Gastrocnemius medialis (tissue), 4 donors: ENCODE measurements at regions not wholly inside any gene's neighbourhood (a gene's known extent, or its start where the extent isn't known, plus 50 kb on each side); places are given as distances from the start of the nearest gene placed in this dataset.

ENCODE experiments used
- ATAC-seq, 2 donors: fragments of 150-250 bp; one replicate each; pipeline ENCODE4 v1.9.1; 2016
- DNase-seq, 2 donors: peaks; one replicate each; pipeline ENCODE4 v3.0.0-alpha.2; 2019
- H3K27ac ChIP-seq, 4 donors: fragments of 200-600 bp; sonication (generic); 1 replicate in 1 of 4; 2 replicates in 3 of 4; pipeline ENCODE4 v1.5.1; 2016 to 2018; ENCODE audit warnings: mild to moderate bottlenecking in 2 of 4, moderate library complexity in 1 of 4
- H3K27me3 ChIP-seq, 3 donors: fragments of 200-600 bp; sonication (generic) in 2 of 3; 1 replicate in 1 of 3; 2 replicates in 2 of 3; pipeline versions ENCODE4 v1.5.1 to v1.6.0; 2016 to 2019; ENCODE audit warnings: mild to moderate bottlenecking in 1 of 3, moderate library complexity in 1 of 3
- H3K36me3 ChIP-seq, 2 donors: fragments of 200-600 bp; sonication (generic) in 1 of 2; one replicate each; pipeline ENCODE4 v1.5.1; 2017 to 2018
- H3K4me1 ChIP-seq, 2 donors: fragments of 200-600 bp; sonication (generic) in 1 of 2; one replicate each; pipeline ENCODE4 v1.5.1; 2016 to 2017; ENCODE audit warnings: mild to moderate bottlenecking in 2 of 2
- H3K4me3 ChIP-seq, 4 donors: fragments of 200-600 bp; sonication (generic) in 3 of 4; 1 replicate in 1 of 4; 2 replicates in 3 of 4; pipeline ENCODE4 v1.5.1; 2016 to 2019; ENCODE audit warnings: mild to moderate bottlenecking in 2 of 4
- H3K9me3 ChIP-seq, 3 donors: fragments of 200-600 bp; sonication (generic) in 2 of 3; 1 replicate in 1 of 3; 2 replicates in 2 of 3; pipeline ENCODE4 v1.5.1; 2016 to 2019
- CTCF ChIP-seq, 5 experiments: fragments of 450-650 bp in 3 of 5; fragments of 200-600 bp in 2 of 5; sonication (generic) in 2 of 5; IDR thresholded peaks in 4 of 5; conservative IDR thresholded peaks in 1 of 5; 1 replicate in 4 of 5; 2 replicates in 1 of 5; pipeline ENCODE4 v1.5.1; 2016 to 2019; ENCODE audit warnings: antibody characterized with exemption in 5 of 5, mild to moderate bottlenecking in 3 of 5, moderate library complexity in 3 of 5
- POLR2A ChIP-seq, 2 donors: fragments of 450-650 bp; IDR thresholded peaks; one replicate each; pipeline ENCODE4 v1.6.1; 2017; ENCODE audit warnings: antibody characterized with exemption in 2 of 2, mild to moderate bottlenecking in 2 of 2, moderate library complexity in 2 of 2
- in situ Hi-C, 4 donors: fragments of 200-750 bp; cut with MboI; loops; one replicate each; pipeline versions ENCODE4 v1.15.0 to v1.8.0; 2017; ENCODE audit warnings: low sequenced_read_pairs in 4 of 4
- intact Hi-C: fragments of 100-400 bp; cut with DNase I; formaldehyde crosslinking; loops from one replicate; pipeline ENCODE4 v1.15.1; 2023; ENCODE audit warnings: low total_unique reads

- in situ Hi-C loops (no loop called here), intact Hi-C loops (no loop called here)
- TF ChIP-seq POLR2A (IDR thresholded peaks at IDR 0.05) (no peak), CTCF (IDR thresholded peaks at IDR 0.05 in 4 of 5, conservative IDR thresholded peaks at IDR 0.05 in 1 of 5) (no peak)
- DNase-seq (no peak), ATAC-seq (no peak)
- H3K9me3 ChIP-seq: no peaks in the 10 kb centered on the region
- H3K36me3 ChIP-seq: no peaks in the 10 kb centered on the region
- H3K4me1 ChIP-seq: no peaks in the 10 kb centered on the region
- no peak overlapping the region for H3K4me3 ChIP-seq
- H3K27me3 ChIP-seq: no peaks in the 10 kb centered on the region
- H3K27ac ChIP-seq: no peak overlapping the region
These were observed 210.3 kb upstream of the SUCLG2 start for GRCh38 chr3:67864587-67865183.

- H3K27ac ChIP-seq: no peak overlapping the region
- H3K9me3 ChIP-seq: no peaks in the 10 kb centered on the region
- no peak overlapping the region for H3K4me3 ChIP-seq
- H3K36me3 ChIP-seq: no peaks in the 10 kb centered on the region
- no peaks in the 10 kb centered on the region for H3K4me1 ChIP-seq
- DNase-seq: no peak
- no peak for ATAC-seq
- H3K27me3 ChIP-seq: no peaks in the 10 kb centered on the region
- in situ Hi-C loops: no loop called here
- intact Hi-C loops: no loop called here
- no peak for TF ChIP-seq POLR2A (IDR thresholded peaks at IDR 0.05)
- TF ChIP-seq CTCF (IDR thresholded peaks at IDR 0.05 in 4 of 5, conservative IDR thresholded peaks at IDR 0.05 in 1 of 5): no peak
These were observed 209.5 kb upstream of the SUCLG2 start for GRCh38 chr3:67863869-67864268.

GRCh38 chr3:67860429-67860828 lies 206.0 kb upstream of the SUCLG2 start:
- in situ Hi-C loops (no loop called here), intact Hi-C loops (no loop called here)
- Histone ChIP-seq H3K27ac (no peak overlapping the region), H3K9me3 (no peaks in the 10 kb centered on the region), H3K4me3 (no peak overlapping the region), H3K27me3 (no peaks in the 10 kb centered on the region), H3K4me1 (no peaks in the 10 kb centered on the region), H3K36me3 (no peaks in the 10 kb centered on the region)
- DNase-seq: no peak
- TF ChIP-seq CTCF (IDR thresholded peaks at IDR 0.05 in 4 of 5, conservative IDR thresholded peaks at IDR 0.05 in 1 of 5) (no peak), POLR2A (IDR thresholded peaks at IDR 0.05) (no peak)
- ATAC-seq: no peak

GRCh38 chr3:67858492-67858891 lies 204.1 kb upstream of the SUCLG2 start:
- in situ Hi-C loops: no loop called here
- ATAC-seq: no peak

More at GRCh38 chr3:67858492-67858891, 204.1 kb upstream of the SUCLG2 start:
- Histone ChIP-seq H3K4me3 (no peak overlapping the region), H3K36me3 (no peaks in the 10 kb centered on the region), H3K27me3 (no peaks in the 10 kb centered on the region), H3K4me1 (no peaks in the 10 kb centered on the region), H3K9me3 (no peaks in the 10 kb centered on the region), H3K27ac (no peak overlapping the region)
- TF ChIP-seq POLR2A (IDR thresholded peaks at IDR 0.05): no peak
- TF ChIP-seq CTCF (IDR thresholded peaks at IDR 0.05 in 4 of 5, conservative IDR thresholded peaks at IDR 0.05 in 1 of 5): no peak
- intact Hi-C loops: no loop called here
- no peak for DNase-seq
